GM19397 (cell line): ENCODE measurements at regions not wholly inside any gene's neighbourhood (a gene's known extent, or its start where the extent isn't known, plus 50 kb on each side); places are given as distances from the start of the nearest gene placed in this dataset.

Experiments used
- ATAC-seq: cut with Tn5 transposase; IDR thresholded peaks from one replicate; pipeline ENCODE4 v1.9.1; 2021; ENCODE audit warnings: mild to moderate bottlenecking, moderate library complexity; ENCODE audit not compliant: unreplicated experiment

- no peak for ATAC-seq
These were observed 108.0 kb upstream of the TLL1 start for GRCh38 chr4:165765053-165765452.

- no peak for ATAC-seq
These were observed 107.0 kb upstream of the TLL1 start for GRCh38 chr4:165766018-165766417.

GRCh38 chr4:165766976-165767375 lies 106.1 kb upstream of the TLL1 start:
- ATAC-seq: no peak

- ATAC-seq: no peak
These were observed 105.4 kb upstream of the TLL1 start for GRCh38 chr4:165767671-165768070.

GRCh38 chr4:165768281-165768680 lies 104.8 kb upstream of the TLL1 start:
- no peak for ATAC-seq

- no peak for ATAC-seq
These were observed 98.7 kb upstream of the TLL1 start for GRCh38 chr4:165774326-165774725.

GRCh38 chr4:165779950-165780670 lies 92.9 kb upstream of the TLL1 start:
- no peak for ATAC-seq

- ATAC-seq: no peak
These were observed 92.3 kb upstream of the TLL1 start for GRCh38 chr4:165780735-165781134.

- no peak for ATAC-seq
These were observed 90.4 kb upstream of the TLL1 start for GRCh38 chr4:165782623-165783022.

- ATAC-seq: no peak
These were observed 89.4 kb upstream of the TLL1 start for GRCh38 chr4:165783626-165784025.

- no peak for ATAC-seq
These were observed 88.4 kb upstream of the TLL1 start for GRCh38 chr4:165784672-165785071.

- no peak for ATAC-seq
These were observed 87.7 kb upstream of the TLL1 start for GRCh38 chr4:165785337-165785736.

GRCh38 chr4:165787516-165788274 lies 85.3 kb upstream of the TLL1 start:
- ATAC-seq: no peak

- no peak for ATAC-seq
These were observed 84.2 kb upstream of the TLL1 start for GRCh38 chr4:165788686-165789463.

- no peak for ATAC-seq
These were observed 79.8 kb upstream of the TLL1 start for GRCh38 chr4:165793236-165793635.

- no peak for ATAC-seq
These were observed 78.2 kb upstream of the TLL1 start for GRCh38 chr4:165794834-165795233.

GRCh38 chr4:165799384-165799815 lies 73.6 kb upstream of the TLL1 start:
- ATAC-seq: no peak

GRCh38 chr4:165802452-165802851 lies 70.6 kb upstream of the TLL1 start:
- no peak for ATAC-seq

- ATAC-seq: no peak
These were observed 70.0 kb upstream of the TLL1 start for GRCh38 chr4:165803005-165803404.

- no peak for ATAC-seq
These were observed 67.6 kb upstream of the TLL1 start for GRCh38 chr4:165805406-165805805.

GRCh38 chr4:165806613-165807012 lies 66.4 kb upstream of the TLL1 start:
- no peak for ATAC-seq

GRCh38 chr4:165810726-165811125 lies 62.3 kb upstream of the TLL1 start:
- ATAC-seq: no peak
